GM18505 (cell line): ENCODE measurements at regions not wholly inside any gene's neighbourhood (a gene's known extent, or its start where the extent isn't known, plus 50 kb on each side); places are given as distances from the start of the nearest gene placed in this dataset.
"Not testable (repeated sequence)": the region's sequence is repeated elsewhere in the genome, so short reads cannot be mapped to it uniquely, and the experiment has no call there.

Source experiments
- ATAC-seq: cut with Tn5 transposase; IDR thresholded peaks from one replicate; pipeline ENCODE4 v1.9.1; 2021; ENCODE audit not compliant: unreplicated experiment
- POLR2A ChIP-seq: IDR thresholded peaks from 4 replicates; pipeline ENCODE4 v1.6.1; 2011; ENCODE audit warnings: borderline replicate concordance; ENCODE audit not compliant: insufficient read depth, insufficient read length; ENCODE audit errors: extremely low read depth

- not testable (repeated sequence) for ATAC-seq
Observed at GRCh38 chr13:111757094-111757493, 309.9 kb upstream of the SOX1 start.

GRCh38 chr13:111757618-111758017 lies 309.3 kb upstream of the SOX1 start:
- ATAC-seq = not testable (repeated sequence)

- ATAC-seq = not testable (repeated sequence)
Observed at GRCh38 chr13:111763001-111763872, 303.7 kb upstream of the SOX1 start.

- not testable (repeated sequence) for ATAC-seq
Observed at GRCh38 chr13:111764550-111764949, 302.4 kb upstream of the SOX1 start.

GRCh38 chr13:111764996-111765395 lies 302.0 kb upstream of the SOX1 start:
- not testable (repeated sequence) for ATAC-seq

- ATAC-seq = not testable (repeated sequence)
Observed at GRCh38 chr13:111775718-111776117, 291.2 kb upstream of the SOX1 start.

GRCh38 chr13:111777351-111777750 lies 289.6 kb upstream of the SOX1 start:
- peak; percentile 66 for ATAC-seq

GRCh38 chr13:111781395-111781794 lies 285.6 kb upstream of the SOX1 start:
- ATAC-seq = not testable (repeated sequence)

GRCh38 chr13:111787321-111787720 lies 279.6 kb upstream of the SOX1 start:
- not testable (repeated sequence) for ATAC-seq

- ATAC-seq = no peak
- TF ChIP-seq POLR2A = no peak
Observed at GRCh38 chr13:111789011-111789410, 277.9 kb upstream of the SOX1 start.

GRCh38 chr13:111789420-111789819 lies 277.5 kb upstream of the SOX1 start:
- no peak for ATAC-seq
- TF ChIP-seq POLR2A = no peak

- no peak for ATAC-seq
- no peak for TF ChIP-seq POLR2A
Observed at GRCh38 chr13:111790621-111791020, 276.3 kb upstream of the SOX1 start.

GRCh38 chr13:111791131-111791530 lies 275.8 kb upstream of the SOX1 start:
- no peak for ATAC-seq
- TF ChIP-seq POLR2A = no peak

GRCh38 chr13:111792956-111793355 lies 274.0 kb upstream of the SOX1 start:
- TF ChIP-seq POLR2A = no peak
- no peak for ATAC-seq
